SK-N-SH (cell line): ENCODE measurements at regions not wholly inside any gene's neighbourhood (a gene's known extent, or its start where the extent isn't known, plus 50 kb on each side); places are given as distances from the start of the nearest gene placed in this dataset.

Experiments
- CTCF ChIA-PET: fragments of 300-600, 350-600 bp; formaldehyde crosslinking; extraction: SDS; loops from one replicate; lab custom pipeline; 2021; lab: Yijun Ruan, JAX
- POLR2A ChIA-PET: fragments of 350-600 bp; sonication (Branson Sonifier 250); formaldehyde crosslinking; extraction: SDS; loops from one replicate; lab custom pipeline; 2020; ENCODE audit warnings: antibody characterized with exemption, inconsistent platforms; lab: Yijun Ruan, JAX
- DNase-seq: peaks from one replicate; pipeline ENCODE4 v3.0.0; 2012
- H2AFZ ChIP-seq: fragments of 200-600 bp; sonication (generic); 2 replicates; pipeline ENCODE4 v1.8.1; 2016; ENCODE audit warnings: antibody characterized with exemption, mild to moderate bottlenecking, low read depth
- H3F3A ChIP-seq: fragments of 200-600 bp; sonication (generic); replicated peaks from 2 replicates; pipeline ENCODE3; 2016; ENCODE audit warnings: antibody characterized with exemption, mild to moderate bottlenecking; ENCODE audit not compliant: insufficient read depth
- H3K27ac ChIP-seq, 2 experiments: fragments of 200-500 bp in 1 of 2; fragments of 200-600 bp in 1 of 2; sonication (Bioruptor generic) in 1 of 2; sonication (generic), shearing (Covaris generic) in 1 of 2; 2 replicates each; pipeline versions ENCODE4 v1.5.1 to v1.6.1; 2014 to 2016; ENCODE audit warnings: low read depth in 2 of 2, inconsistent platforms in 1 of 2, low read length in 1 of 2, mild to moderate bottlenecking in 1 of 2, mixed read lengths in 1 of 2
- H3K27me3 ChIP-seq: fragments of 200-600 bp; sonication (generic), shearing (Covaris generic); 2 replicates; pipeline ENCODE4 v1.6.1; 2016; ENCODE audit warnings: mixed run types; ENCODE audit not compliant: insufficient read depth
- H3K36me3 ChIP-seq, 2 experiments: fragments of 200-500 bp in 1 of 2; fragments of 200-600 bp in 1 of 2; sonication (Bioruptor generic) in 1 of 2; sonication (generic) in 1 of 2; replicated peaks in 1 of 2; 2 replicates each; pipeline versions ENCODE3 to v1.5.1; 2014 to 2016; ENCODE audit warnings: low read length in 1 of 2, mild to moderate bottlenecking in 1 of 2; ENCODE audit not compliant: insufficient read depth in 2 of 2, control insufficient read depth in 1 of 2
- H3K4me1 ChIP-seq, 2 experiments: fragments of 200-500 bp in 1 of 2; fragments of 200-600 bp in 1 of 2; sonication (Bioruptor generic) in 1 of 2; sonication (generic), shearing (Covaris generic) in 1 of 2; 2 replicates each; pipeline versions ENCODE4 v1.5.1 to v1.6.1; 2014 to 2016; ENCODE audit warnings: low read depth in 1 of 2, low read length in 1 of 2, mixed run types in 1 of 2; ENCODE audit not compliant: insufficient read depth in 2 of 2, control insufficient read depth in 1 of 2
- H3K4me2 ChIP-seq: fragments of 200-600 bp; sonication (generic), shearing (Covaris generic); 2 replicates; pipeline ENCODE4 v1.6.1; 2017; ENCODE audit warnings: mixed run types
- H3K4me3 ChIP-seq, 2 experiments: fragments of 200-500 bp in 1 of 2; fragments of 200-600 bp in 1 of 2; sonication (Bioruptor generic) in 1 of 2; sonication (generic), shearing (Covaris generic) in 1 of 2; 2 replicates each; pipeline versions ENCODE4 v1.5.1 to v1.8.1; 2014 to 2016; ENCODE audit warnings: low read depth in 2 of 2, inconsistent platforms in 1 of 2, low read length in 1 of 2, mild to moderate bottlenecking in 1 of 2, mixed read lengths in 1 of 2, moderate library complexity in 1 of 2
- H3K79me2 ChIP-seq: fragments of 200-600 bp; sonication (generic); 2 replicates; pipeline ENCODE4 v1.8.1; 2017; ENCODE audit warnings: mild to moderate bottlenecking; ENCODE audit not compliant: insufficient read depth
- H3K9ac ChIP-seq: fragments of 200-600 bp; sonication (generic); 2 replicates; pipeline ENCODE4 v1.6.1; 2017; ENCODE audit warnings: mixed run types
- H3K9me2 ChIP-seq: fragments of 200-600 bp; sonication (generic); 2 replicates; pipeline ENCODE4 v1.6.1; 2017; ENCODE audit warnings: mixed run types
- H3K9me3 ChIP-seq: fragments of 200-600 bp; sonication (generic); 2 replicates; pipeline ENCODE4 v1.6.1; 2017; ENCODE audit warnings: mixed run types, mild to moderate bottlenecking, moderate library complexity
- H4K20me1 ChIP-seq: fragments of 200-600 bp; sonication (generic); 2 replicates; pipeline ENCODE4 v1.6.1; 2017; ENCODE audit warnings: mild to moderate bottlenecking, mixed run types; ENCODE audit not compliant: insufficient read depth
- CHD2 ChIP-seq: fragments of 150-350 bp; IDR thresholded peaks from 2 replicates; pipeline ENCODE4 v1.6.1; 2018; ENCODE audit warnings: low read length; ENCODE audit not compliant: partially characterized antibody
- EP300 ChIP-seq, 2 experiments: IDR thresholded peaks; 2 replicates each; pipeline versions ENCODE4 v1.4.0 to v1.6.1; 2012; ENCODE audit warnings: borderline replicate concordance in 1 of 2, low read depth in 1 of 2, low read length in 1 of 2
- EZH2phosphoT487 ChIP-seq: fragments of 200-600 bp; sonication (generic); IDR thresholded peaks from 2 replicates; pipeline ENCODE4 v1.6.1; 2017; ENCODE audit warnings: low read depth, mixed run types, mild to moderate bottlenecking, antibody characterized with exemption, moderate library complexity, borderline replicate concordance
- FOSL2 ChIP-seq: IDR thresholded peaks from 2 replicates; pipeline ENCODE4 v1.4.0; 2012; ENCODE audit warnings: low read depth, mild to moderate bottlenecking, moderate library complexity, borderline replicate concordance
- GABPA ChIP-seq: IDR thresholded peaks from 2 replicates; pipeline ENCODE4 v1.4.0; 2012; ENCODE audit warnings: low read depth, mild to moderate bottlenecking
- GATA2 ChIP-seq: sonication (generic); formaldehyde crosslinking; IDR thresholded peaks from 2 replicates; pipeline ENCODE4 v1.5.0; 2020; ENCODE audit warnings: mild to moderate bottlenecking, missing genetic modification reagents
- JUND ChIP-seq: IDR thresholded peaks from 2 replicates; pipeline ENCODE4 v1.4.0; 2012
- MEF2A ChIP-seq: IDR thresholded peaks from 2 replicates; pipeline ENCODE4 v1.4.0; 2012; ENCODE audit warnings: low read depth, borderline replicate concordance
- POLR2AphosphoS5 ChIP-seq: IDR thresholded peaks from 2 replicates; pipeline ENCODE4 v1.6.1; 2012; ENCODE audit warnings: low read depth, low read length
- RAD21 ChIP-seq: IDR thresholded peaks from 2 replicates; pipeline ENCODE4 v1.6.1; 2012; ENCODE audit warnings: mild to moderate bottlenecking, low read length
- RXRA ChIP-seq: IDR thresholded peaks from 2 replicates; pipeline ENCODE4 v1.4.0; 2012; ENCODE audit warnings: low read depth, mild to moderate bottlenecking, borderline replicate concordance
- TCF12 ChIP-seq: IDR thresholded peaks from 2 replicates; pipeline ENCODE4 v1.4.0; 2012
- TEAD4 ChIP-seq: IDR thresholded peaks from 2 replicates; pipeline ENCODE4 v1.4.0; 2012; ENCODE audit warnings: mild to moderate bottlenecking, borderline replicate concordance; ENCODE audit not compliant: insufficient read depth
- YY1 ChIP-seq: IDR thresholded peaks from 2 replicates; pipeline ENCODE4 v1.4.0; 2012; ENCODE audit warnings: low read depth, mild to moderate bottlenecking
- WGBS: methylation state at CpG from one replicate; pipeline ENCODE4 v1.1.6; 2017; ENCODE audit warnings: low lambda C conversion rate; 5-methylcytosine and 5-hydroxymethylcytosine counted together
- TF ChIP-seq, protein P1 (sequence below): IDR thresholded peaks from 2 replicates; pipeline ENCODE4; 2012
- TF ChIP-seq, protein P2 (sequence below): IDR thresholded peaks from 2 replicates; pipeline ENCODE4 v1.6.1; 2012; ENCODE audit warnings: mild to moderate bottlenecking, low read depth, low read length, moderate library complexity
- TF ChIP-seq, protein P3 (sequence below): IDR thresholded peaks from 2 replicates; pipeline ENCODE4 v1.4.0; 2012; ENCODE audit warnings: low read depth

DNA sequence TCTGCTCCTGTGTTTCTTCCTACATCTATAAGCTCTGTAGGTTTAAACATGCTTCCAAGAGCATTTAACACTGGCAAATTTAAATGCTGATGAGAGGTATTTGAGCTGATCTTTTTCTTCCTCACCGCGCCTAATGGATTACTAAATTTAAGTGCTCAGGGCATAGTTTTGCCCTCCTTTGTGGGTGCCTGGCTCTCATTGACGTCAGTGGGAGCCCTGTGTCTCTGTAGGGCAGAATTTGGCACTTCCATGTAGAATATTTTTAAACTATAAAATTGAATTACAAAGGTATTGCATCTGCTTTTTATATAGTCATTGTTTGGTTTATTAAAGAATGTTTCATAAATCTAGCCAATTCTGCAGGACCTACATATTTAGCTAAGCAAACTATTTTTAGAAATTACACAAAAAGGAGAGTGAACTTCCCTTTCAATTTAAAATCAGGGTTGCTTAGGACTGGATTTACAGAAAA is 444.8 kb downstream of the AEBP2 start:
- CTCF ChIA-PET = no interaction called here
- WGBS = 39% methylated on average over 3 of the region's 3 CpGs
- no peaks in the 10 kb centered on the region for H3F3A ChIP-seq
- no peaks in the 10 kb centered on the region for H3K36me3 ChIP-seq
- H3K79me2 ChIP-seq = no peaks in the 10 kb centered on the region
- TF ChIP-seq CHD2 = no peak
- TF ChIP-seq TCF12 = peak; percentile 29
- TF ChIP-seq MEF2A = 0 out of 2 replicates have a peak, but pooled peaks have one; percentile 35
- POLR2A ChIA-PET = no interaction called here
- peak overlapping the region; percentile 44 to 73; a peak in 3 of 4 replicates for H3K27ac ChIP-seq
- peak overlapping the region; percentile 39; the same call in 1 of the 2 replicates for H2AFZ ChIP-seq
- no peaks in the 10 kb centered on the region for H3K27me3 ChIP-seq
- H3K9me3 ChIP-seq = no peaks in the 10 kb centered on the region; the same call in 1 of the 2 replicates
- peaks cover 7 to 9% of the 10 kb centered on the region in 2 experiments; a peak in 2 of 4 replicates for H3K4me1 ChIP-seq
- H3K9me2 ChIP-seq = no peaks in the 10 kb centered on the region
- no peak overlapping the region for H3K9ac ChIP-seq
- H3K4me3 ChIP-seq = no peak overlapping the region
- peak overlapping the region; percentile 33; the same call in 1 of the 2 replicates for H3K4me2 ChIP-seq
- no peaks in the 10 kb centered on the region for H4K20me1 ChIP-seq
- DNase-seq = no peak

DNA sequence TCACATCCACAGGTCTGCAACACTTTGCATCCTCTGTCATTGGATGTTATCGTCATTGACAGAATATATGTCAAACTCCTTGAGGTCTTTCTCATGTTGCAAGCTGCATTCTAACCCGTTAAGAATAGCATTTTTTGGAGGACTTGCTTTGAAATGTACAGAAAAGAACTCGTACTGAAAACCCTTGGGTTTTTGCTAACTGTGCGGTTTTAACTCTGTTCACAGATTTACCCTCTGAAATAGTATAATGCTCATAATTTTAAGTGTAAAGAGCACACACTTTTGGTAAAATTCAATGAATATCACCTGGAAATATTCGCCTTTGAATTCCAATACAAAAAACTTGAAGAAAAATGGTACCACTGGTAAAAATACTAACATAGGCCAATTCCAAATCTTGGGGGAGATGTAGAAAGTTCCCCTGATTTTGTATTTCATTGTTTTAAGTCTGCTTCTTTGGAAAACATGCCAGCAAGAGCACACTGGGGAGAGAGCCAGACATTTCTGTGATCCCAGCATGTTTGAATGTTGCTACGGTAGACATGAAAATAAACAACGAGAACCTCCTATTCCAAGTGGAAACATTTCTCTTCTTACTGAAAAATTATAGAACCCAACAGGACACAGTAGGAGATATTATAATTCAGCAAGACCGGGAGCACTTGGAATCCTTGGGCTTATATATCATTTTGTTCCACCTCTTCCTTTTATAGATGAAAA is 446.0 kb downstream of the AEBP2 start:
- Histone ChIP-seq H4K20me1 (no peaks in the 10 kb centered on the region), H3K9me3 (no peaks in the 10 kb centered on the region; the same call in 1 of the 2 replicates), H3K36me3 (no peaks in the 10 kb centered on the region), H3K4me2 (no peak overlapping the region), H3K9ac (no peak overlapping the region), H2AFZ (no peak overlapping the region), H3K9me2 (no peaks in the 10 kb centered on the region), H3K27ac (peak overlapping the region in 1 of 2 experiments; percentile 65; a peak in 2 of 4 replicates), H3K27me3 (no peaks in the 10 kb centered on the region), H3K79me2 (no peaks in the 10 kb centered on the region), H3K4me3 (no peak overlapping the region), H3K4me1 (peaks cover 8 to 9% of the 10 kb centered on the region in 2 experiments; a peak in 2 of 4 replicates), H3F3A (no peaks in the 10 kb centered on the region)
- WGBS = 83% methylated on average over 8 of the region's 8 CpGs
- ChIA-PET CTCF (no interaction called here), POLR2A (no interaction called here)
- DNase-seq = no peak
- TF ChIP-seq TEAD4 (no peak), JUND (no peak)

DNA sequence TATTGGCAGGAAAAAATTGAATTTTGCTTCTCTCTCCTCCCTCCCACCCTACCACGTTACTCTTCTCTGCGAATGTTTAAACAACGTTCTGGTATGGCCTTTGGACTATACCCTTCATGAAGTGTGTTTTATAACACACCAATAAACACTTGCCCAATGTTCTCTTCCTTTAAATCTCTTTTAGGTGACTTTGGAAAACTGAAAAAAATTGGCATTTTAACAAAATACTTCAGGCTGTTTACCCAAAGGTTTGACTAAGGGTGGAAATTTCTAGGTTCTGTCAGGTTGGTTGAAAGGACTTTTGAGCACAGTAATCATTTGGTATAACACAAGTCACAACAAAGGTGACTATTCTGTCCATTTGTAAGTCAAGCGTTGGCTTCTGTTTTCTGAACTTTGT is 446.8 kb downstream of the AEBP2 start:
- 70% methylated on average over 4 of the region's 4 CpGs for WGBS
- Histone ChIP-seq H3K27me3 (no peaks in the 10 kb centered on the region), H3K36me3 (no peaks in the 10 kb centered on the region), H3K9ac (no peak overlapping the region), H3K4me1 (peaks cover 8 to 9% of the 10 kb centered on the region in 2 experiments; a peak in 2 of 4 replicates), H4K20me1 (no peaks in the 10 kb centered on the region), H2AFZ (no peak overlapping the region), H3K79me2 (no peaks in the 10 kb centered on the region), H3K4me2 (no peak overlapping the region), H3K9me2 (no peaks in the 10 kb centered on the region), H3K4me3 (no peak overlapping the region), H3K9me3 (no peaks in the 10 kb centered on the region; the same call in 1 of the 2 replicates), H3F3A (no peaks in the 10 kb centered on the region), H3K27ac (no peak overlapping the region; a peak in 1 of 4 replicates)
- POLR2A ChIA-PET = no interaction called here
- CTCF ChIA-PET = no interaction called here
- DNase-seq = no peak
- TF ChIP-seq FOSL2 (no peak), EZH2phosphoT487 (no peak), POLR2AphosphoS5 (no peak), YY1 (no peak), GATA2 (no peak), GABPA (no peak), RXRA (no peak), MEF2A (no peak), TCF12 (no peak), EP300 (IDR thresholded peaks at IDR 0.05; ENCODE audit: borderline replicate concordance in 1 of 2, low read depth in 1 of 2, low read length in 1 of 2) (no peak), RAD21 (no peak), CHD2 (no peak)
- TF ChIP-seq, protein P1, sequence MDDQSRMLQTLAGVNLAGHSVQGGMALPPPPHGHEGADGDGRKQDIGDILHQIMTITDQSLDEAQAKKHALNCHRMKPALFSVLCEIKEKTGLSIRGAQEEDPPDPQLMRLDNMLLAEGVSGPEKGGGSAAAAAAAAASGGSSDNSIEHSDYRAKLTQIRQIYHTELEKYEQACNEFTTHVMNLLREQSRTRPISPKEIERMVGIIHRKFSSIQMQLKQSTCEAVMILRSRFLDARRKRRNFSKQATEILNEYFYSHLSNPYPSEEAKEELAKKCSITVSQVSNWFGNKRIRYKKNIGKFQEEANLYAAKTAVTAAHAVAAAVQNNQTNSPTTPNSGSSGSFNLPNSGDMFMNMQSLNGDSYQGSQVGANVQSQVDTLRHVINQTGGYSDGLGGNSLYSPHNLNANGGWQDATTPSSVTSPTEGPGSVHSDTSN = no peak
- TF ChIP-seq, protein P2, sequence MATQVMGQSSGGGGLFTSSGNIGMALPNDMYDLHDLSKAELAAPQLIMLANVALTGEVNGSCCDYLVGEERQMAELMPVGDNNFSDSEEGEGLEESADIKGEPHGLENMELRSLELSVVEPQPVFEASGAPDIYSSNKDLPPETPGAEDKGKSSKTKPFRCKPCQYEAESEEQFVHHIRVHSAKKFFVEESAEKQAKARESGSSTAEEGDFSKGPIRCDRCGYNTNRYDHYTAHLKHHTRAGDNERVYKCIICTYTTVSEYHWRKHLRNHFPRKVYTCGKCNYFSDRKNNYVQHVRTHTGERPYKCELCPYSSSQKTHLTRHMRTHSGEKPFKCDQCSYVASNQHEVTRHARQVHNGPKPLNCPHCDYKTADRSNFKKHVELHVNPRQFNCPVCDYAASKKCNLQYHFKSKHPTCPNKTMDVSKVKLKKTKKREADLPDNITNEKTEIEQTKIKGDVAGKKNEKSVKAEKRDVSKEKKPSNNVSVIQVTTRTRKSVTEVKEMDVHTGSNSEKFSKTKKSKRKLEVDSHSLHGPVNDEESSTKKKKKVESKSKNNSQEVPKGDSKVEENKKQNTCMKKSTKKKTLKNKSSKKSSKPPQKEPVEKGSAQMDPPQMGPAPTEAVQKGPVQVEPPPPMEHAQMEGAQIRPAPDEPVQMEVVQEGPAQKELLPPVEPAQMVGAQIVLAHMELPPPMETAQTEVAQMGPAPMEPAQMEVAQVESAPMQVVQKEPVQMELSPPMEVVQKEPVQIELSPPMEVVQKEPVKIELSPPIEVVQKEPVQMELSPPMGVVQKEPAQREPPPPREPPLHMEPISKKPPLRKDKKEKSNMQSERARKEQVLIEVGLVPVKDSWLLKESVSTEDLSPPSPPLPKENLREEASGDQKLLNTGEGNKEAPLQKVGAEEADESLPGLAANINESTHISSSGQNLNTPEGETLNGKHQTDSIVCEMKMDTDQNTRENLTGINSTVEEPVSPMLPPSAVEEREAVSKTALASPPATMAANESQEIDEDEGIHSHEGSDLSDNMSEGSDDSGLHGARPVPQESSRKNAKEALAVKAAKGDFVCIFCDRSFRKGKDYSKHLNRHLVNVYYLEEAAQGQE = no peak
- TF ChIP-seq, protein P3, sequence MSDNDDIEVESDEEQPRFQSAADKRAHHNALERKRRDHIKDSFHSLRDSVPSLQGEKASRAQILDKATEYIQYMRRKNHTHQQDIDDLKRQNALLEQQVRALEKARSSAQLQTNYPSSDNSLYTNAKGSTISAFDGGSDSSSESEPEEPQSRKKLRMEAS = no peak
